ENCODE measurements at regions not wholly inside any gene's neighbourhood (a gene's known extent, or its start where the extent isn't known, plus 50 kb on each side); places are given as distances from the start of the nearest gene placed in this dataset.

DNA sequence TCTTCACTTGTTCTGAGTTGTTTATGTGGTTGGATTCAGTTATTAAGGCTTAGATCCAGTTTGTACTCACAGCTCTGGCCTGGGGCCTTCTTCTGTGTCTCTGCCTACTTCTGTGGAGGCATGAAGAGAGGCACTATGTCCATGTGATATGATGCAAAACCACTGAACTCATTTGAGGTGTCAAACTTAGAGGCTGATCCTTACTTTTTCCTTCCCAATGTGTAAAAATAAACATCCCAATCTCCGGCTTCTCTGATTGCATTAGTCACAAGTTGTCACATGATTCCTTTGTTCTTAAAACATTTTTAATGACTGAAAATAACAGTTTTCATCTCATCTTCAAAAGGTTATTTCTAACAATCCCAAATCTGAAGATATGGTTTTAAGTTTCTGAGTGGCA, 276.0 kb upstream of the RGMB start:
- TF ChIP-seq YY1 (IDR thresholded peaks at IDR 0.05) (no peak), SP1 (IDR thresholded peaks at IDR 0.05) (no peak), RXRA (IDR thresholded peaks at IDR 0.05) (no peak), GABPA (IDR thresholded peaks at IDR 0.05 in 1 of 2, conservative IDR thresholded peaks at IDR 0.05 in 1 of 2) (no peak), TAF1 (conservative IDR thresholded peaks at IDR 0.05) (no peak), FOXA1 (IDR thresholded peaks at IDR 0.05) (no peak), RAD21 (IDR thresholded peaks at IDR 0.05) (no peak), EGR1 (IDR thresholded peaks at IDR 0.05; ENCODE audit: low read depth in 2 of 2) (no peak), HNF4A (conservative IDR thresholded peaks at IDR 0.05) (no peak)
- TF ChIP-seq, protein P1, sequence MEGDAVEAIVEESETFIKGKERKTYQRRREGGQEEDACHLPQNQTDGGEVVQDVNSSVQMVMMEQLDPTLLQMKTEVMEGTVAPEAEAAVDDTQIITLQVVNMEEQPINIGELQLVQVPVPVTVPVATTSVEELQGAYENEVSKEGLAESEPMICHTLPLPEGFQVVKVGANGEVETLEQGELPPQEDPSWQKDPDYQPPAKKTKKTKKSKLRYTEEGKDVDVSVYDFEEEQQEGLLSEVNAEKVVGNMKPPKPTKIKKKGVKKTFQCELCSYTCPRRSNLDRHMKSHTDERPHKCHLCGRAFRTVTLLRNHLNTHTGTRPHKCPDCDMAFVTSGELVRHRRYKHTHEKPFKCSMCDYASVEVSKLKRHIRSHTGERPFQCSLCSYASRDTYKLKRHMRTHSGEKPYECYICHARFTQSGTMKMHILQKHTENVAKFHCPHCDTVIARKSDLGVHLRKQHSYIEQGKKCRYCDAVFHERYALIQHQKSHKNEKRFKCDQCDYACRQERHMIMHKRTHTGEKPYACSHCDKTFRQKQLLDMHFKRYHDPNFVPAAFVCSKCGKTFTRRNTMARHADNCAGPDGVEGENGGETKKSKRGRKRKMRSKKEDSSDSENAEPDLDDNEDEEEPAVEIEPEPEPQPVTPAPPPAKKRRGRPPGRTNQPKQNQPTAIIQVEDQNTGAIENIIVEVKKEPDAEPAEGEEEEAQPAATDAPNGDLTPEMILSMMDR (IDR thresholded peaks at IDR 0.05; ENCODE audit: low read depth, low read length, missing input control), result no peak
- TF ChIP-seq, protein P2, sequence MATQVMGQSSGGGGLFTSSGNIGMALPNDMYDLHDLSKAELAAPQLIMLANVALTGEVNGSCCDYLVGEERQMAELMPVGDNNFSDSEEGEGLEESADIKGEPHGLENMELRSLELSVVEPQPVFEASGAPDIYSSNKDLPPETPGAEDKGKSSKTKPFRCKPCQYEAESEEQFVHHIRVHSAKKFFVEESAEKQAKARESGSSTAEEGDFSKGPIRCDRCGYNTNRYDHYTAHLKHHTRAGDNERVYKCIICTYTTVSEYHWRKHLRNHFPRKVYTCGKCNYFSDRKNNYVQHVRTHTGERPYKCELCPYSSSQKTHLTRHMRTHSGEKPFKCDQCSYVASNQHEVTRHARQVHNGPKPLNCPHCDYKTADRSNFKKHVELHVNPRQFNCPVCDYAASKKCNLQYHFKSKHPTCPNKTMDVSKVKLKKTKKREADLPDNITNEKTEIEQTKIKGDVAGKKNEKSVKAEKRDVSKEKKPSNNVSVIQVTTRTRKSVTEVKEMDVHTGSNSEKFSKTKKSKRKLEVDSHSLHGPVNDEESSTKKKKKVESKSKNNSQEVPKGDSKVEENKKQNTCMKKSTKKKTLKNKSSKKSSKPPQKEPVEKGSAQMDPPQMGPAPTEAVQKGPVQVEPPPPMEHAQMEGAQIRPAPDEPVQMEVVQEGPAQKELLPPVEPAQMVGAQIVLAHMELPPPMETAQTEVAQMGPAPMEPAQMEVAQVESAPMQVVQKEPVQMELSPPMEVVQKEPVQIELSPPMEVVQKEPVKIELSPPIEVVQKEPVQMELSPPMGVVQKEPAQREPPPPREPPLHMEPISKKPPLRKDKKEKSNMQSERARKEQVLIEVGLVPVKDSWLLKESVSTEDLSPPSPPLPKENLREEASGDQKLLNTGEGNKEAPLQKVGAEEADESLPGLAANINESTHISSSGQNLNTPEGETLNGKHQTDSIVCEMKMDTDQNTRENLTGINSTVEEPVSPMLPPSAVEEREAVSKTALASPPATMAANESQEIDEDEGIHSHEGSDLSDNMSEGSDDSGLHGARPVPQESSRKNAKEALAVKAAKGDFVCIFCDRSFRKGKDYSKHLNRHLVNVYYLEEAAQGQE (IDR thresholded peaks at IDR 0.05), result no peak
- TF ChIP-seq, protein P3, sequence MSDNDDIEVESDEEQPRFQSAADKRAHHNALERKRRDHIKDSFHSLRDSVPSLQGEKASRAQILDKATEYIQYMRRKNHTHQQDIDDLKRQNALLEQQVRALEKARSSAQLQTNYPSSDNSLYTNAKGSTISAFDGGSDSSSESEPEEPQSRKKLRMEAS (IDR thresholded peaks at IDR 0.05), result no peak
- TF ChIP-seq, protein P4, sequence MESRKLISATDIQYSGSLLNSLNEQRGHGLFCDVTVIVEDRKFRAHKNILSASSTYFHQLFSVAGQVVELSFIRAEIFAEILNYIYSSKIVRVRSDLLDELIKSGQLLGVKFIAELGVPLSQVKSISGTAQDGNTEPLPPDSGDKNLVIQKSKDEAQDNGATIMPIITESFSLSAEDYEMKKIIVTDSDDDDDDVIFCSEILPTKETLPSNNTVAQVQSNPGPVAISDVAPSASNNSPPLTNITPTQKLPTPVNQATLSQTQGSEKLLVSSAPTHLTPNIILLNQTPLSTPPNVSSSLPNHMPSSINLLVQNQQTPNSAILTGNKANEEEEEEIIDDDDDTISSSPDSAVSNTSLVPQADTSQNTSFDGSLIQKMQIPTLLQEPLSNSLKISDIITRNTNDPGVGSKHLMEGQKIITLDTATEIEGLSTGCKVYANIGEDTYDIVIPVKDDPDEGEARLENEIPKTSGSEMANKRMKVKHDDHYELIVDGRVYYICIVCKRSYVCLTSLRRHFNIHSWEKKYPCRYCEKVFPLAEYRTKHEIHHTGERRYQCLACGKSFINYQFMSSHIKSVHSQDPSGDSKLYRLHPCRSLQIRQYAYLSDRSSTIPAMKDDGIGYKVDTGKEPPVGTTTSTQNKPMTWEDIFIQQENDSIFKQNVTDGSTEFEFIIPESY (IDR thresholded peaks at IDR 0.05), result no peak

Data from liver (tissue), 3 donors.